Esophagus (tissue), 2 donors: ENCODE measurements at regions not wholly inside any gene's neighbourhood (a gene's known extent, or its start where the extent isn't known, plus 50 kb on each side); places are given as distances from the start of the nearest gene placed in this dataset.

ENCODE experiments used
- H3K27ac ChIP-seq, 2 donors: one replicate each; pipeline ENCODE4 v1.5.1; 2013; ENCODE audit warnings: low read depth in 2 of 2, mild to moderate bottlenecking in 2 of 2, inconsistent platforms in 1 of 2, low read length in 1 of 2, moderate library complexity in 1 of 2
- H3K27me3 ChIP-seq, 2 donors: one replicate each; pipeline ENCODE4 v1.6.1; 2013; ENCODE audit warnings: low read length in 2 of 2, control low read depth in 1 of 2, mild to moderate bottlenecking in 1 of 2; ENCODE audit not compliant: insufficient read depth in 2 of 2, control insufficient read depth in 1 of 2
- H3K36me3 ChIP-seq, 2 donors: one replicate each; pipeline ENCODE4 v1.6.1; 2013; ENCODE audit warnings: low read length in 1 of 2; ENCODE audit not compliant: control insufficient read depth in 2 of 2, insufficient read depth in 2 of 2
- H3K4me1 ChIP-seq, 2 donors: one replicate each; pipeline ENCODE4 v1.6.1; 2013; ENCODE audit warnings: low read length in 1 of 2; ENCODE audit not compliant: control insufficient read depth in 2 of 2, insufficient read depth in 2 of 2
- H3K4me3 ChIP-seq, 2 donors: one replicate each; pipeline ENCODE4 v1.5.1; 2013; ENCODE audit warnings: low read length in 2 of 2, mild to moderate bottlenecking in 2 of 2, low read depth in 1 of 2, moderate library complexity in 1 of 2
- H3K9me3 ChIP-seq, 2 donors: one replicate each; pipeline ENCODE4 v1.6.1; 2013; ENCODE audit warnings: mild to moderate bottlenecking in 2 of 2, low read depth in 1 of 2, low read length in 1 of 2, moderate library complexity in 1 of 2; ENCODE audit not compliant: control insufficient read depth in 2 of 2, insufficient read depth in 1 of 2
- WGBS, 2 donors: extraction: QIAGEN DNeasy Blood & Tissue Kit; methylation state at CpG; one replicate each; pipeline ENCODE4 v1.1.7; 2013; 5-methylcytosine and 5-hydroxymethylcytosine counted together
- donor health status: healthy with polysubstance abuse.
- donor health status: Bipolar disorder and iron deficiency.

DNA sequence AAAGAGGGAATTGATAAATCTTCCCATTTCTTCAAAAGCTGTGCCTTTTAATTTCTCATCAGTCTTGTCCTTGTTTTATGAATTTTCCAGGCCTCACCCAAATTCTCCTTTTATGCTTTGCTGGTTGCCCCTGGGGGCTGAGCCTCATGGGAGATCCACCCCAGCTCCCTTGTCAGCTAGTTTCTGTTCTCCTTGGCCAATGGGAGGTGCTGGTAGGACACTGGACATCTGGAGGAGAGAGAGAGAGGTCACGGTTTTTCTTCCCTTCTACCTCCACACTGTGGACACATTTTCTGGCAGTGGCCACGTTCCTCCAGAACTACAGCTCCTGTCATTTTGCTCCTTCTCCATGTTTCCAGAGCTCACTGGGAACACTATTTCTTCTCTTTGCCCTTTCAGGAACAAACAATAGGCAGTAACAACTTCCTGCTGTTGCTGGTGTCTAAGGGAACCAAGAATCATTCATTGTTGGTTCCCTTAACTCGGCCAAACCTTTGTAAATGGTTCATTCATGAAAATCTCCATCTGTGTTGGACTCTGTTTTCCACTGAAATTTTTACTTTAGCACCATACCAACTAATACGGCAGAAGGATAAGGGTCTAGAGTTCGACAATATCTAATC, 334.5 kb downstream of the GPAT3 start:
- Histone ChIP-seq H3K4me1 (no peaks in the 10 kb centered on the region), H3K9me3 (no peaks in the 10 kb centered on the region), H3K36me3 (no peaks in the 10 kb centered on the region), H3K27ac (no peak overlapping the region), H3K27me3 (no peaks in the 10 kb centered on the region), H3K4me3 (no peak overlapping the region)
- WGBS, 2 donors: 75 to 79% methylated on average over 5 of the region's 5 CpGs

DNA sequence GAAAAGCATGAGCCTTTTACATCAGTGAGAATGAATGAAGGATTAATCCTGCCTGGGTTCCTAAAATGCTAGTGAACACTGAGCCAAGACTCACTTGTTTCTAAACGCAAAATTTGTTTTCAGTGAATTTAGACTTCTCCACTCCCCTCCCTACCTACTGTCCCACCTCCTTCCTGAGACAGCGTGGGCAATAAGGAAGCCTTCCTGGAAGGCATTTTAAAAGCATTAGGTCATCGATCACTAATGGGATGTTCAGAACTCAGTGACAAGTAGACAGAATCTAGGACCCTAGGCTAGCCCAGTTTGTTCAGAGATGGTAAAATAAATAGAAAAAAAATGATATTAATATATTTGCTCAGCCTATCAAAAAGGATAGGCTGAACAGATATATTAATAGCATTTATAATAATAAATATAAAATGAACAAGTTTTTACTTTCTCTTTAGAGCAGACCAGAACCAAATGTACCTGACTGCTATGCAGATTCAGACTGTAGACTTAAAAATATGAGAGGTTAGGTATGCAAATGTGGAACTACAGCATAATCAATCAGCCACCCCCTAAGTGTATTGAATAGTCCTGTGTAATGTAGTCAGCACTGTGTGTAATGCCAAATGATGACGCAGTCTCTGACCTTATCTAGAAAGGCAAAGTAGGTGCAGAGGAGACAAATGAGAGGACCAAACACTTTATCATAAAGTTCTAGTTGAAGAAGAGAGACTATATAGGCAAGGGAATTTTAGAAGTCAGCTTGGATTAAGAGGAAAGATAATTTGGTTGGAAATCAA, 331.1 kb downstream of the GPAT3 start:
- Histone ChIP-seq H3K4me3 (no peak overlapping the region), H3K27ac (no peak overlapping the region), H3K36me3 (no peaks in the 10 kb centered on the region), H3K4me1 (no peaks in the 10 kb centered on the region), H3K9me3 (no peaks in the 10 kb centered on the region), H3K27me3 (no peaks in the 10 kb centered on the region)
- WGBS, 2 donors: 66 to 68% methylated on average over 4 of the region's 4 CpGs

DNA sequence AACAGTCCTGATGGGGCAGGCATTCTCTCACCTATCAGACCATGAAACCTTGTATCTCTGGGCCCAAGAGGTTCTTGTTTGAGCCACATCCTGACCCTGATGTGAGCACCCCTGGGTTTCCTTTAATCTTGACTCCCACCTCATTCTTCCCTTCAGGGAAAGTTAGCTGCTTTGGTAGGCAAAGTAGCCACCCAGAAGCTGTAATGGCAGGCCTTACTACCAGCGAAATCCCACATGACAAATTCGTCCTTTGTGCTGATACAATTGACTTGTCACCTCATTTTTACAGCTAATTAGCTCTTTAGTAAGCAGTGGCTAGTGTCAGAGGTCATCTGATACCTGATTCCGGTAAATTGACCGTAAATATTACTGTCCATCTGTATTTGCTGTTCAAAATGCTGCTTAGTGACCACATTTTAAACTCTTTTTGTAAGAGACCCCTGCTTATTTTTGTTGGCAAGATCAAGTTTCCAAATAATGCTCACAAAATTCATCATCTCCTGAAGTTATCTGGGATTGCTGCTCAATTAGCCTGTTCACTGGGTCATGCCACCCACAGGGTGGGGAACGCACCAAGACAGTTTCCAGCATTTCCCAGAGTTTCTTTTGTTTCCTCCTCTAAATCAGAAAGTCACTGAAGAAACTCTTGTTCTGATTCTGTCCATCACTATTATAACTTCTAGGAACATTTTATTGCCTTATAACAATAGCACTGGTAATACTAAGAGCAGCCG, 329.7 kb downstream of the GPAT3 start:
- H3K4me3 ChIP-seq: no peak overlapping the region
- H3K4me1 ChIP-seq: no peaks in the 10 kb centered on the region
- H3K36me3 ChIP-seq: no peaks in the 10 kb centered on the region
- no peak overlapping the region for H3K27ac ChIP-seq
- H3K27me3 ChIP-seq: no peaks in the 10 kb centered on the region
- 59 to 60% methylated on average over 6 of the region's 6 CpGs for WGBS, 2 donors
- H3K9me3 ChIP-seq: no peaks in the 10 kb centered on the region

DNA sequence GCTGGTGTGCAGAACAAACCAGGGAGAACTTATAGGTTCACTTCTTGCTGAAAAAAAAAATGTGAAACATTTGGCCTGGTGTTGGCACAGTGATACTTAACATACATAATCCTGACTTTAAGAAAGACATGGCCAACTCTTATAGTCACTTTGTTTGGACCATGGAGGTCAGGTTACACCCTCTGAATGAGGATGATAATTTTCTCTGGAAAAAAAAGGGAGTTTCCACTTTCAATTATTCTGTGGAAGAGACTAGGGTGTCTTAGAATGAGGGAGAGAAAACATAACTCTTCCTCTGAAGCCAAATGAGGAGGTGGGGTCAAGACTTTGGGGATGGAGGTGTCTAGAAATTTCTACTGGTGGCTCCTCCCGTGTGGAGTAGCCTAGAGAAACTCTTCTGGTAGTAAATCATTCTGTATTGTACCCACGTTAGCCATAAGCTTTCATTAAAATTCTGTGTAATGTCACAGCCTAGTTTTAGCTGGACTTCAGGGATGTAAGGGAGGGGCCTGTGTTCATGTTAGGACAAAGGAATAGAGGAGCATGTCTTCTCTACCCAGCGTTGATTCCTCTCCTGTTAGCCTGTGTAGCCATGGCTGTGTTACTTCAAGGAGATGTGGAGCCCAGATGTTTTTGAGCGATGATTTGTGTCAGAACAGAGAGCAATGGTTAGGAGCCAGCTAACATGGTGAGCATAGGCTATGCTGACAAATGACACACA, 328.3 kb downstream of the GPAT3 start:
- Histone ChIP-seq H3K9me3 (no peaks in the 10 kb centered on the region), H3K27me3 (no peaks in the 10 kb centered on the region), H3K4me3 (no peak overlapping the region), H3K27ac (no peak overlapping the region), H3K36me3 (no peaks in the 10 kb centered on the region), H3K4me1 (no peaks in the 10 kb centered on the region)
- 56 to 69% methylated on average over 4 of the region's 4 CpGs for WGBS, 2 donors

DNA sequence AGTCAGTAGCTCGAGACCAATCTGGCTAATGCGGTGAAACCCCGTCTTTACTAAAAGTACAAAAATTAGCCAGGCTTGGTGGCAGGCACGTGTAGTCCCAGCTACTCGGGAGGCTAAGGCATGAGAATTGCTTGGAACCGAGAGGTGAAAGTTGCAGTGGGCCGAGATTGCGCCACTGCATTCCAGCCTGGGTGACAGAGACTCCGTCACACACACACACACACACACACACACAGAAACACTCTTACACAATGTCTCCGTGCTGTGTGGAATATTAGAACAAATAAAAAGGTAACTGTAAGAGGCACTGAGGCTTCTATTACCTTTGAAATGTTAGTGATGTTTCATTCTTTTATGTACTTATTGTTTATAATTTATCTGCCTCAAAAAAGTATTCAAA, 326.6 kb downstream of the GPAT3 start:
- no peaks in the 10 kb centered on the region for H3K36me3 ChIP-seq
- no peaks in the 10 kb centered on the region for H3K27me3 ChIP-seq
- WGBS, 2 donors: 89 to 92% methylated on average over 10 of the region's 10 CpGs
- H3K4me1 ChIP-seq: no peaks in the 10 kb centered on the region
- H3K27ac ChIP-seq: no peak overlapping the region
- H3K9me3 ChIP-seq: no peaks in the 10 kb centered on the region
- H3K4me3 ChIP-seq: no peak overlapping the region

DNA sequence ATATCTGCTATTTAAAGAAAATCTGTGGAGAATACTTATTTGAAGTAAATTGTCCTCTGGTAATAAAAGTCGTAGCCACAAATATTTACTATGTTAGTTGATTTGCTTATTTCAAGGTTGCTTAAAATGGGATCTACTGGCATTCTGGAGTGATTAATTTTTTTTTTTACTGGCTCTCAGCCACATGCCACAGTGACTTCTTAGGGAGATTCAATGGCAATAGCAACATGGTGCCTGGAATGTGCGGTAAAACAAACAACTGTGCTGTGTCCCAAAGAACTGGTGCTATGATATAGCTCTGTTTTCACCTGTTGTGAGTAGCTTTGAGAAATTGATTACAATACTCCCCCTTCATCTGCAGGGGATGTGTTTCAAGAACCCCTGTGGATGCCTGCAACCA, 324.3 kb downstream of the GPAT3 start:
- Histone ChIP-seq H3K36me3 (no peaks in the 10 kb centered on the region), H3K9me3 (no peaks in the 10 kb centered on the region), H3K27me3 (no peaks in the 10 kb centered on the region), H3K27ac (no peak overlapping the region), H3K4me1 (no peaks in the 10 kb centered on the region), H3K4me3 (no peak overlapping the region)
- 72 to 73% methylated on average over 2 of the region's 2 CpGs for WGBS, 2 donors

DNA sequence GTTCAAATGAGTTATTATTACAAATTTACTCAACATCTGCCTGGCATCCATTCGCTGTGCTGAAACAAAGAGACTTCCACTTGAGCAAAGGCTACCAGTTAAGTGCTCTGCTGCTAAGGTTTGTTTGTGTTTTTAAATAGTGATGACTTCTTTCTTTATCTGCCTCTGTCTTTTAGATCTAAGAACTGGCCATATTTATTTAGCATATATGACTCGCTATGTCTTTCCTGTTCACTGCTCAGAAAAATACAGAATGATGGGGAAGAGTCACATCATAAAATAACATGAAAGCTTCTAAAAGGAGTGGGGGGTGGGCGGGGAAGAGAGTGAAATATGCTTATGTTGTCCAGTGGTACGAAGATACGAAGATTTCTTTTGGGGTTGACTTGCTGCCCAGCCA, 322.2 kb downstream of the GPAT3 start:
- Histone ChIP-seq H3K27me3 (no peaks in the 10 kb centered on the region), H3K9me3 (no peaks in the 10 kb centered on the region), H3K36me3 (no peaks in the 10 kb centered on the region), H3K4me3 (no peak overlapping the region), H3K27ac (no peak overlapping the region), H3K4me1 (no peaks in the 10 kb centered on the region)
- 87 to 89% methylated on average over 5 of the region's 5 CpGs for WGBS, 2 donors

DNA sequence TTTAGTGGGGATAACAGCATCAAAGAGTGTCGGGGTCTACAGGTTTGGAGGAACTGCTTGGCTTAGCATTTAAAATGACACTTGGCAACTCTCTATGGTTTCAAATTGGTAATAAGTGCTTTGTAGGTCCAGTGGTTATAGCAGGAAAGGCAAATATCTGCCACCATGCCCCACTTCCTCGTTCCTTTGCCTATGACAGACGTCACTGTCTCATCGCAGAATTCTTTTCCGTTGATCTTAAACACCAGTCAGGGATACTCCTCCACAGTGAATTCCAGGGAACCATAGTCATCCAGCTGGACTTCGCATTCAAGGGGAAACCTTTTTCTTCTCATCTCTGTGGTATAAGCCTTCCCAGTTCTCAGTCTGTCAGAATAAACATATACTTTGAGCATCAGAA, 319.1 kb downstream of the GPAT3 start:
- no peaks in the 10 kb centered on the region for H3K36me3 ChIP-seq
- no peak overlapping the region for H3K4me3 ChIP-seq
- H3K27ac ChIP-seq: no peak overlapping the region
- no peaks in the 10 kb centered on the region for H3K4me1 ChIP-seq
- no peaks in the 10 kb centered on the region for H3K9me3 ChIP-seq
- H3K27me3 ChIP-seq: no peaks in the 10 kb centered on the region
- WGBS, 2 donors: 82 to 84% methylated on average over 6 of the region's 6 CpGs

DNA sequence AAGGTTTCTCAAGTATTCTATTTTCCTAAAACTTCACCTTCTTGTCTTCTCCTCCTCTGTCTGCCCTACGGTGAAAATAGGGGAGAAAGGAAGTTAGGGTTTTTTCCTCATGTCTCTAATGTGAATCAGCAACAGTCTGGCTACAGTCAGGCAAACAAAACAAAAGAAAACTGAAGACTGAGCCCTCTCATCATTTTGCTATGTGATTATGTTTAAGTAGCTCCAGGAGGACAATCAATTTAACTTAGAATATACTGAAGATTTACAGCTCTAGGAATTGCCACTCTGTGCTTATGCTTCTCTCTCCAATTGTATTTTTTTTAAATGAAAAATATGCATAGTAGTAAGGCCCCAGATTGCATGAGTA, 316.2 kb downstream of the GPAT3 start:
- Histone ChIP-seq H3K4me3 (no peak overlapping the region), H3K4me1 (no peaks in the 10 kb centered on the region), H3K36me3 (no peaks in the 10 kb centered on the region), H3K27ac (no peak overlapping the region), H3K9me3 (no peaks in the 10 kb centered on the region), H3K27me3 (no peaks in the 10 kb centered on the region)
- WGBS, 2 donors: 30 to 50% methylated on average over 1 of the region's 1 CpG
